B cell (primary cell): ENCODE measurements at regions not wholly inside any gene's neighbourhood (a gene's known extent, or its start where the extent isn't known, plus 50 kb on each side); places are given as distances from the start of the nearest gene placed in this dataset.

ENCODE experiments used
- ATAC-seq: fragments of 200-7000 bp; cut with Tn5 transposase; one replicate; pipeline ENCODE4 v1.10.0; 2021; ENCODE audit warnings: low read depth, mild to moderate bottlenecking, moderate number of reproducible peaks, moderate library complexity
- CTCF ChIA-PET: fragments of 350-600 bp; sonication (Branson Sonifier 250); formaldehyde crosslinking; loops from one replicate; lab custom pipeline; 2021; ENCODE audit warnings: antibody characterized with exemption, inconsistent platforms; lab: Charles Lee
- POLR2A ChIA-PET: fragments of 350-600 bp; sonication (Branson Sonifier 250); formaldehyde crosslinking; loops from one replicate; lab custom pipeline; 2021; ENCODE audit warnings: antibody characterized with exemption; lab: Charles Lee
- DNase-seq: peaks from one replicate; pipeline ENCODE4 v3.0.0; 2013
- H2AFZ ChIP-seq: 2 replicates; pipeline ENCODE4 v1.6.1; 2012; ENCODE audit warnings: mild to moderate bottlenecking, low read depth, low read length; ENCODE audit not compliant: insufficient read depth, poor library complexity, severe bottlenecking
- H3K27ac ChIP-seq, 2 donors: 1 replicate in 1 of 2; 2 replicates in 1 of 2; pipeline ENCODE4 v1.5.1; 2012 to 2013; ENCODE audit warnings: low read length in 2 of 2, mild to moderate bottlenecking in 2 of 2, moderate library complexity in 1 of 2
- H3K27me3 ChIP-seq, 4 experiments: fragments of 200-600 bp in 1 of 4; sonication (generic) in 1 of 4; replicated peaks in 1 of 4; 1 replicate in 2 of 4; 2 replicates in 2 of 4; pipeline versions ENCODE4 v1.6.1 to v1.7.0; 2013 to 2016; ENCODE audit warnings: low read length in 3 of 4, mild to moderate bottlenecking in 2 of 4, mixed read lengths in 1 of 4, moderate library complexity in 1 of 4; ENCODE audit not compliant: insufficient read depth in 4 of 4, control insufficient read depth in 3 of 4; ENCODE audit errors: control extremely low read depth in 1 of 4
- H3K36me3 ChIP-seq, 2 experiments: replicated peaks in 1 of 2; 1 replicate in 1 of 2; 2 replicates in 1 of 2; pipeline versions ENCODE4 v1.6.1 to v1.7.1; 2013; ENCODE audit warnings: low read length in 1 of 2; ENCODE audit not compliant: insufficient read depth in 2 of 2, control insufficient read depth in 1 of 2; ENCODE audit errors: control extremely low read depth in 1 of 2, extremely low read depth in 1 of 2
- H3K4me1 ChIP-seq, 2 donors: fragments of 200-600 bp in 1 of 2; sonication (generic) in 1 of 2; 1 replicate in 1 of 2; 2 replicates in 1 of 2; pipeline versions ENCODE4 v1.5.1 to v1.6.1; 2013 to 2017; ENCODE audit warnings: low read length in 2 of 2; ENCODE audit not compliant: control insufficient read depth in 2 of 2, insufficient read depth in 2 of 2
- H3K4me2 ChIP-seq: replicated peaks from 2 replicates; pipeline ENCODE3; 2012; ENCODE audit warnings: mild to moderate bottlenecking, low read depth, low read length; ENCODE audit not compliant: poor library complexity, severe bottlenecking
- H3K4me3 ChIP-seq, 5 experiments: fragments of 200-600 bp in 1 of 5; sonication (generic) in 1 of 5; 1 replicate in 3 of 5; 2 replicates in 2 of 5; pipeline versions ENCODE4 v1.5.1 to v1.7.0; 2011 to 2016; ENCODE audit warnings: low read length in 4 of 5, mild to moderate bottlenecking in 4 of 5, low read depth in 2 of 5, control low read depth in 1 of 5, moderate library complexity in 1 of 5; ENCODE audit not compliant: insufficient read depth in 1 of 5; ENCODE audit errors: control extremely low read depth in 1 of 5, extremely low read depth in 1 of 5
- H3K79me2 ChIP-seq: fragments of 200-600 bp; sonication (generic); one replicate; pipeline ENCODE4 v1.6.0; 2016; ENCODE audit warnings: low read length; ENCODE audit not compliant: control insufficient read depth, insufficient read depth
- H3K9ac ChIP-seq: fragments of 200-600 bp; sonication (generic); 2 replicates; pipeline ENCODE4 v1.6.1; 2017; ENCODE audit warnings: mild to moderate bottlenecking, low read length, moderate library complexity
- H3K9me3 ChIP-seq, 3 donors: one replicate each; pipeline versions ENCODE4 v1.6.1 to v1.7.1; 2013; ENCODE audit warnings: low read length in 2 of 3; ENCODE audit not compliant: control insufficient read depth in 2 of 3, insufficient read depth in 1 of 3; ENCODE audit errors: control extremely low read depth in 1 of 3
- H4K20me1 ChIP-seq: 2 replicates; pipeline ENCODE4 v1.6.0; 2012; ENCODE audit warnings: mild to moderate bottlenecking, low read length; ENCODE audit not compliant: insufficient read depth, control insufficient read depth, poor library complexity, severe bottlenecking
- H3K27ac Mint-ChIP-seq: one replicate; pipeline ENCODE4 v1.8.0; 2021; ENCODE audit warnings: mixed read lengths
- H3K27me3 Mint-ChIP-seq: one replicate; pipeline ENCODE4 v1.8.0; 2021; ENCODE audit warnings: mixed read lengths
- H3K4me1 Mint-ChIP-seq: one replicate; pipeline ENCODE4 v1.8.0; 2021; ENCODE audit warnings: mixed read lengths
- H3K4me3 Mint-ChIP-seq: one replicate; pipeline ENCODE4 v1.8.0; 2021; ENCODE audit warnings: mixed read lengths
- H3K9me3 Mint-ChIP-seq: one replicate; pipeline ENCODE4 v1.8.0; 2022; ENCODE audit warnings: mixed read lengths; ENCODE audit not compliant: insufficient read depth
- CTCF ChIP-seq: fragments of 200-600 bp; IDR thresholded peaks from one replicate; pipeline ENCODE4 v1.8.0; 2022; ENCODE audit warnings: antibody characterized with exemption, mild to moderate bottlenecking
- EZH2 ChIP-seq: IDR thresholded peaks from 2 replicates; pipeline ENCODE4 v1.6.1; 2012; ENCODE audit warnings: borderline replicate concordance, low read depth, mild to moderate bottlenecking, moderate library complexity, low read length; ENCODE audit not compliant: insufficient read depth, poor library complexity, severe bottlenecking
- WGBS: methylation state at CpG from one replicate; pipeline ENCODE4 v1.1.5; 2013; ENCODE audit warnings: missing lambda C conversion rate; ENCODE audit not compliant: insufficient coverage; 5-methylcytosine and 5-hydroxymethylcytosine counted together
- intact Hi-C: fragments of 100-400 bp; cut with micrococcal nuclease; formaldehyde crosslinking; loops from one replicate; pipeline ENCODE4 v1.10.0; 2022

GRCh38 chr7:28309704-28310459 is 102.4 kb upstream of the CREB5 start:
- ATAC-seq: no peak
- 67% methylated on average over 3 of the region's 4 CpGs for WGBS
- CTCF ChIA-PET: no interaction called here
- H3K27me3 ChIP-seq: peaks cover 0 to 25% (median 14%) of the 10 kb centered on the region in 4 experiments
- DNase-seq: no peak
- H3K9ac ChIP-seq: no peak overlapping the region
- no peaks in the 10 kb centered on the region for H3K9me3 Mint-ChIP-seq
- H3K4me3 Mint-ChIP-seq: no peak overlapping the region
- no peak overlapping the region for H3K27ac ChIP-seq
- no peak overlapping the region for H3K4me3 ChIP-seq
- H3K36me3 ChIP-seq: no peaks in the 10 kb centered on the region
- H3K4me1 Mint-ChIP-seq: no peaks in the 10 kb centered on the region
- H4K20me1 ChIP-seq: no peaks in the 10 kb centered on the region
- H3K27ac Mint-ChIP-seq: no peak overlapping the region
- TF ChIP-seq CTCF: no peak
- no peak for TF ChIP-seq EZH2
- no peaks in the 10 kb centered on the region for H3K79me2 ChIP-seq
- peaks cover 61% of the 10 kb centered on the region for H3K27me3 Mint-ChIP-seq
- no peaks in the 10 kb centered on the region for H3K9me3 ChIP-seq
- POLR2A ChIA-PET: no interaction called here
- no peak overlapping the region for H2AFZ ChIP-seq
- no peaks in the 10 kb centered on the region for H3K4me1 ChIP-seq
- H3K4me2 ChIP-seq: no peak overlapping the region
- intact Hi-C loops: no loop called here

GRCh38 chr7:28310460-28310848 is 101.9 kb upstream of the CREB5 start:
- Histone ChIP-seq H3K79me2 (no peaks in the 10 kb centered on the region), H3K27me3 (peaks cover 0 to 28% (median 18%) of the 10 kb centered on the region in 4 experiments), H2AFZ (no peak overlapping the region), H3K4me3 (no peak overlapping the region), H3K36me3 (no peaks in the 10 kb centered on the region), H3K9me3 (no peaks in the 10 kb centered on the region), H3K27ac (no peak overlapping the region), H3K9ac (no peak overlapping the region), H3K4me1 (no peaks in the 10 kb centered on the region), H4K20me1 (no peaks in the 10 kb centered on the region), H3K4me2 (no peak overlapping the region)
- no peaks in the 10 kb centered on the region for H3K4me1 Mint-ChIP-seq
- WGBS: 100% methylated on average over 1 of the region's 6 CpGs
- no peak overlapping the region for H3K4me3 Mint-ChIP-seq
- CTCF ChIA-PET: no interaction called here
- H3K27me3 Mint-ChIP-seq: peaks cover 67% of the 10 kb centered on the region
- ATAC-seq (no peak), DNase-seq (no peak)
- H3K27ac Mint-ChIP-seq: no peak overlapping the region
- POLR2A ChIA-PET: no interaction called here
- no peak for TF ChIP-seq EZH2
- no peak for TF ChIP-seq CTCF
- intact Hi-C loops: no loop called here
- no peaks in the 10 kb centered on the region for H3K9me3 Mint-ChIP-seq
